ENCODE measurements at regions not wholly inside any gene's neighbourhood (a gene's known extent, or its start where the extent isn't known, plus 50 kb on each side); places are given as distances from the start of the nearest gene placed in this dataset.

DNA sequence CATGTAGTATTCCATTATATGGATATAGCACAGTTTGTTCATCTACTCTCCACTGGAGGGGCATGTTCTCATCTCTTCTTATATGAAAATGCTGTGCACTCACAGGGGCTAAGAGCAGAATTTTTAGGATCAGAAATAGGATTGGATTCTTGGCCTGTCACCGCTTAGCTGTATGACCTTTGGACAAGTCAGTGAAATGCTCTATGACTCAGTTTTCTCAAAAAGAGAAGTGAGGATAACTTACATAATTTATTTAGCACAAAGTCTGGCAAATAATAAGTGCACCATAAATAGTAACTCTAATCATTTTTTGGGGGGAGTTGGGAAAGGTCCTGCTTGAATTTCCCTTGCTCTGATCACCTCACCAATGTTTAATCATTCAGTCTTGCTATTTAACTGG, 103.7 kb upstream of the LRIG1 start:
- no peaks in the 10 kb centered on the region for H3K36me3 ChIP-seq (ENCODE audit: insufficient read depth, insufficient read length, low read length)
- no peaks in the 10 kb centered on the region for H3K27me3 ChIP-seq (ENCODE audit: insufficient read depth, insufficient read length)
- TF ChIP-seq YY1 (IDR thresholded peaks at IDR 0.05; ENCODE audit: insufficient read depth, insufficient read length) (no peak), ZNF274 (IDR thresholded peaks at IDR 0.05; ENCODE audit: low read depth, low read length) (no peak), SUZ12 (IDR thresholded peaks at IDR 0.05; ENCODE audit: extremely low read depth, insufficient read depth, insufficient read length) (no peak)
- no peak overlapping the region for H3K4me3 ChIP-seq (ENCODE audit: insufficient read length, low read depth)
- DNase-seq (ENCODE audit: low read depth, low spot score), result no peak
- peaks cover 1% of the 10 kb centered on the region for H3K4me1 ChIP-seq (ENCODE audit: insufficient read depth, insufficient read length)
- no peak overlapping the region for H3K9ac ChIP-seq (ENCODE audit: insufficient read length, low read depth)
- H3K9me3 ChIP-seq (ENCODE audit: insufficient read depth, low read length), result no peaks in the 10 kb centered on the region

DNA sequence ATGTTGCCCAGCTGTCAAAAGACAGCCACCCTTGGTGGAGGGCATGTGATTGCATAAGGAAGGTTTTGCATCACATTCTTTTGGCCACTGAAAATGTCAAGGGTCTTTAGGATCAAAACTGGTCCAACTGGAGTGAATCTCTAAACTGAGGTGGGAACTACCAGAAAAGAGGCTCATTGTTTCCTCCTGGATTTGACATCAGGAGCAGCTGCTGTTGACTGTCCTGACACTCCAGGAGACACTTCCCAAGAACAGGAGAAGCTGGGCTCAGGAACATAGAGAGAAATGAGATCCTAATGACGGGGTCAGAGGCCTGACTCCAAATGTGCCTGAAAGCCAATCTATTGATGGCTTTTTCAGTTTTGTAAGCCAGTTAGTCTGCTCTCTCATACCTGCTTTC, 105.3 kb upstream of the LRIG1 start:
- H3K27me3 ChIP-seq (ENCODE audit: insufficient read depth, insufficient read length), result no peaks in the 10 kb centered on the region
- H3K9ac ChIP-seq (ENCODE audit: insufficient read length, low read depth), result no peak overlapping the region
- no peak for DNase-seq (ENCODE audit: low read depth, low spot score)
- H3K4me1 ChIP-seq (ENCODE audit: insufficient read depth, insufficient read length), result peaks cover 4% of the 10 kb centered on the region
- H3K9me3 ChIP-seq (ENCODE audit: insufficient read depth, low read length), result no peaks in the 10 kb centered on the region
- TF ChIP-seq SUZ12 (IDR thresholded peaks at IDR 0.05; ENCODE audit: extremely low read depth, insufficient read depth, insufficient read length), result no peak
- TF ChIP-seq ZNF274 (IDR thresholded peaks at IDR 0.05; ENCODE audit: low read depth, low read length), result no peak
- TF ChIP-seq YY1 (IDR thresholded peaks at IDR 0.05; ENCODE audit: insufficient read depth, insufficient read length), result no peak
- H3K4me3 ChIP-seq (ENCODE audit: insufficient read length, low read depth), result no peak overlapping the region
- H3K36me3 ChIP-seq (ENCODE audit: insufficient read depth, insufficient read length, low read length), result no peaks in the 10 kb centered on the region

DNA sequence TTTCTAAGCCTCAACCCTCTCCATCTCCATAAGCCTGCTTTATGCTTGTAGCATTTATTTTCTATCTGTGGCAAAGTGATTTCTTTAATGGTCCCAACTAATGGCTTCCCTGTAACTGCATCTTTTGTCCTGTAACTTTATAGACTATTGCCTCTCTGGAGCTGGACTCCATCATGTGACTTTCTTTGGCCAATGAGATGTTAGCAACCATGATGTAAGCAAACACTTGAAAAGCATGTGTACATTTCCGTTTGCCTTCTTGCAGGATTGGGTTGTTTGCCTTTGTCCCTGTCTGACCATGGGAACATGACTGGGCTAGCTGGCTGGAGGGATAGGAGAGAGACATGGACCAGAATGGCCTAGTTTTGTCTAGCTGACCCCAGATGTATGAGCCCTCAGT, 106.0 kb upstream of the LRIG1 start:
- Histone ChIP-seq H3K4me1 (ENCODE audit: insufficient read depth, insufficient read length) (peaks cover 4% of the 10 kb centered on the region), H3K9ac (ENCODE audit: insufficient read length, low read depth) (no peak overlapping the region), H3K4me3 (ENCODE audit: insufficient read length, low read depth) (no peak overlapping the region), H3K27me3 (ENCODE audit: insufficient read depth, insufficient read length) (no peaks in the 10 kb centered on the region), H3K9me3 (ENCODE audit: insufficient read depth, low read length) (no peaks in the 10 kb centered on the region), H3K36me3 (ENCODE audit: insufficient read depth, insufficient read length, low read length) (no peaks in the 10 kb centered on the region)
- DNase-seq (ENCODE audit: low read depth, low spot score), result no peak
- no peak for TF ChIP-seq ZNF274 (IDR thresholded peaks at IDR 0.05; ENCODE audit: low read depth, low read length)
- no peak for TF ChIP-seq YY1 (IDR thresholded peaks at IDR 0.05; ENCODE audit: insufficient read depth, insufficient read length)
- TF ChIP-seq SUZ12 (IDR thresholded peaks at IDR 0.05; ENCODE audit: extremely low read depth, insufficient read depth, insufficient read length), result no peak

- H3K36me3 ChIP-seq (ENCODE audit: insufficient read depth, insufficient read length, low read length), result no peaks in the 10 kb centered on the region
- H3K4me3 ChIP-seq (ENCODE audit: insufficient read length, low read depth), result no peak overlapping the region
- H3K9me3 ChIP-seq (ENCODE audit: insufficient read depth, low read length), result no peaks in the 10 kb centered on the region
- no peak for TF ChIP-seq YY1 (IDR thresholded peaks at IDR 0.05; ENCODE audit: insufficient read depth, insufficient read length)
- TF ChIP-seq ZNF274 (IDR thresholded peaks at IDR 0.05; ENCODE audit: low read depth, low read length), result no peak
- no peak for TF ChIP-seq SUZ12 (IDR thresholded peaks at IDR 0.05; ENCODE audit: extremely low read depth, insufficient read depth, insufficient read length)
- peaks cover 8% of the 10 kb centered on the region for H3K4me1 ChIP-seq (ENCODE audit: insufficient read depth, insufficient read length)
- no peak overlapping the region for H3K9ac ChIP-seq (ENCODE audit: insufficient read length, low read depth)
- peak; percentile 64 for DNase-seq (ENCODE audit: low read depth, low spot score)
- no peaks in the 10 kb centered on the region for H3K27me3 ChIP-seq (ENCODE audit: insufficient read depth, insufficient read length)
Measured at GRCh38 chr3:66609660-66610561, 109.1 kb upstream of the LRIG1 start.

- Histone ChIP-seq H3K9ac (ENCODE audit: insufficient read length, low read depth) (no peak overlapping the region), H3K9me3 (ENCODE audit: insufficient read depth, low read length) (no peaks in the 10 kb centered on the region), H3K27me3 (ENCODE audit: insufficient read depth, insufficient read length) (no peaks in the 10 kb centered on the region), H3K36me3 (ENCODE audit: insufficient read depth, insufficient read length, low read length) (no peaks in the 10 kb centered on the region), H3K4me3 (ENCODE audit: insufficient read length, low read depth) (no peak overlapping the region), H3K4me1 (ENCODE audit: insufficient read depth, insufficient read length) (peaks cover 8% of the 10 kb centered on the region)
- DNase-seq (ENCODE audit: low read depth, low spot score), result no peak
- TF ChIP-seq SUZ12 (IDR thresholded peaks at IDR 0.05; ENCODE audit: extremely low read depth, insufficient read depth, insufficient read length), result no peak
- TF ChIP-seq YY1 (IDR thresholded peaks at IDR 0.05; ENCODE audit: insufficient read depth, insufficient read length), result no peak
- no peak for TF ChIP-seq ZNF274 (IDR thresholded peaks at IDR 0.05; ENCODE audit: low read depth, low read length)
Measured at GRCh38 chr3:66610562-66610909, 109.7 kb upstream of the LRIG1 start.

DNA sequence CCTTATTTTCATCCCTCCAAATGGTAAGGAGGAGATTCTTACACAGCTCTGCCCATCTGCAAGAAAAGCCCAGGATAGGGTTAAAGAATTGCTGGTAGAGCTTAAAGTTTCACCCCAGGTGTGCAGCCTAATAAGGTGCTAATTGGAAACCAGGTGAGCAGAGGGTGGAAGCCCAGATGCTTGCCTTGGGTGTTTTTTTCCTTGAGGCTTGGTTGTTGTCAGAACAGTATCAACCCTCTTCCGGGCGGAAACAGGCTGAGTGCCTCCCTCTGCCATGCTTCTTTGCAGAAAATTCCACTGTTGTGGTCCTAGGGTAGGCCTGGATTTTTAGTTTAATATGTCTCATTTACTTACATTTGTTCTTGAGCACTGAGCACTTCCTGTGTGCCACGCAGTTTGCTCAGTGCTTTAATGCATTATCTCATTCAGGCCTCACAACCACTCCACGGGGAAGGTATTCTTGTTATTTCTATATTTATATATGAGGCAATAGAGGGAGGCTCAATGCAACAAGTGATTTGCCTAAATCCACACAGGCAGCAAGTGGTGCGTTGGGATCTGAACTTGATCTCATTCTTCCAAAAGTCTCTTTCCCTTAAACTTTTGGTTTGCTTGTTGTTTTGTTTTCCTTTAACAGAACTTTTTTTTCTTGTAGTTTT, 115.0 kb upstream of the LRIG1 start:
- DNase-seq (ENCODE audit: low read depth, low spot score), result no peak
- H3K9me3 ChIP-seq (ENCODE audit: insufficient read depth, low read length), result no peaks in the 10 kb centered on the region
- TF ChIP-seq ZNF274 (IDR thresholded peaks at IDR 0.05; ENCODE audit: low read depth, low read length) (no peak), YY1 (IDR thresholded peaks at IDR 0.05; ENCODE audit: insufficient read depth, insufficient read length) (no peak), SUZ12 (IDR thresholded peaks at IDR 0.05; ENCODE audit: extremely low read depth, insufficient read depth, insufficient read length) (no peak)
- no peak overlapping the region for H3K9ac ChIP-seq (ENCODE audit: insufficient read length, low read depth)
- H3K27me3 ChIP-seq (ENCODE audit: insufficient read depth, insufficient read length), result no peaks in the 10 kb centered on the region
- H3K4me1 ChIP-seq (ENCODE audit: insufficient read depth, insufficient read length), result peaks cover 4% of the 10 kb centered on the region
- H3K4me3 ChIP-seq (ENCODE audit: insufficient read length, low read depth), result no peak overlapping the region
- H3K36me3 ChIP-seq (ENCODE audit: insufficient read depth, insufficient read length, low read length), result no peaks in the 10 kb centered on the region

GRCh38 chr3:66617351-66617750, 116.5 kb upstream of the LRIG1 start:
- TF ChIP-seq SUZ12 (IDR thresholded peaks at IDR 0.05; ENCODE audit: extremely low read depth, insufficient read depth, insufficient read length) (no peak), ZNF274 (IDR thresholded peaks at IDR 0.05; ENCODE audit: low read depth, low read length) (no peak), YY1 (IDR thresholded peaks at IDR 0.05; ENCODE audit: insufficient read depth, insufficient read length) (no peak)
- Histone ChIP-seq H3K36me3 (ENCODE audit: insufficient read depth, insufficient read length, low read length) (no peaks in the 10 kb centered on the region), H3K4me1 (ENCODE audit: insufficient read depth, insufficient read length) (no peaks in the 10 kb centered on the region), H3K27me3 (ENCODE audit: insufficient read depth, insufficient read length) (no peaks in the 10 kb centered on the region), H3K4me3 (ENCODE audit: insufficient read length, low read depth) (no peak overlapping the region), H3K9me3 (ENCODE audit: insufficient read depth, low read length) (no peaks in the 10 kb centered on the region), H3K9ac (ENCODE audit: insufficient read length, low read depth) (no peak overlapping the region)
- DNase-seq (ENCODE audit: low read depth, low spot score), result no peak
